ENCODE measurements at regions not wholly inside any gene's neighbourhood (a gene's known extent, or its start where the extent isn't known, plus 50 kb on each side); places are given as distances from the start of the nearest gene placed in this dataset.

DNA sequence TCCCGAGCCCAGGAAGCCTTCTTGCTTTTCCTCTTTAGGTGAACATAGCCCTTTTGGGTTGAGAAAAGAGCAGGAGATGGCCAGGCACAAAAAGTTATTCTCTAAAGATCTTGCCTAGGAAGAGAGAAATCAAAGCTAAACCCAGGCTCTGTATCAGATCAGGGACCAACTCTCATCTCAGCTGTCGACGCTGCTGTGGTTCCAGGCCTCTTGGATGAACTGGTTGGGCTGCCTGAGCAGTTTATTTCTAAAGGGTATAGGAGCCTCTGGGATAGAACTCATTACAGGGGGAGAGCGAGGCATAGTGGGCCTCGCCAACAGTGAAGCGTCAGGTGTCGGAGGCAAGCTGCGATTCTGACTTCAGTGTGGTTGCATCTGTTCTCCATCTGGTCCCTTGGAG, 82.6 kb upstream of the F3 start:
- no peak overlapping the region for H3K4me3 ChIP-seq (ENCODE audit: low read depth, low read length, poor library complexity, severe bottlenecking)
- H3K27me3 ChIP-seq (replicated peaks; ENCODE audit: insufficient read depth, low read depth, low read length, poor library complexity), result no peaks in the 10 kb centered on the region
- BruUV-seq (replicated peaks), result no TSS peak
- ChIA-PET POLR2A (ENCODE audit: low non-redundant PET) (no interaction called here), CTCF (no interaction called here)
- no peaks in the 10 kb centered on the region for H3K4me1 ChIP-seq (ENCODE audit: insufficient read depth, low read length, poor library complexity, severe bottlenecking)
- intact Hi-C loops (cut with micrococcal nuclease; ENCODE audit: unreplicated experiment), result no loop called here
- no peaks in the 10 kb centered on the region for H3K36me3 ChIP-seq (ENCODE audit: insufficient read depth, low read length, poor library complexity, severe bottlenecking)
- DNase-seq (ENCODE audit: low spot score), result no peak
- H3K9me3 ChIP-seq (ENCODE audit: low read depth, low read length, poor library complexity, severe bottlenecking), result no peaks in the 10 kb centered on the region
- TF ChIP-seq, protein P1, sequence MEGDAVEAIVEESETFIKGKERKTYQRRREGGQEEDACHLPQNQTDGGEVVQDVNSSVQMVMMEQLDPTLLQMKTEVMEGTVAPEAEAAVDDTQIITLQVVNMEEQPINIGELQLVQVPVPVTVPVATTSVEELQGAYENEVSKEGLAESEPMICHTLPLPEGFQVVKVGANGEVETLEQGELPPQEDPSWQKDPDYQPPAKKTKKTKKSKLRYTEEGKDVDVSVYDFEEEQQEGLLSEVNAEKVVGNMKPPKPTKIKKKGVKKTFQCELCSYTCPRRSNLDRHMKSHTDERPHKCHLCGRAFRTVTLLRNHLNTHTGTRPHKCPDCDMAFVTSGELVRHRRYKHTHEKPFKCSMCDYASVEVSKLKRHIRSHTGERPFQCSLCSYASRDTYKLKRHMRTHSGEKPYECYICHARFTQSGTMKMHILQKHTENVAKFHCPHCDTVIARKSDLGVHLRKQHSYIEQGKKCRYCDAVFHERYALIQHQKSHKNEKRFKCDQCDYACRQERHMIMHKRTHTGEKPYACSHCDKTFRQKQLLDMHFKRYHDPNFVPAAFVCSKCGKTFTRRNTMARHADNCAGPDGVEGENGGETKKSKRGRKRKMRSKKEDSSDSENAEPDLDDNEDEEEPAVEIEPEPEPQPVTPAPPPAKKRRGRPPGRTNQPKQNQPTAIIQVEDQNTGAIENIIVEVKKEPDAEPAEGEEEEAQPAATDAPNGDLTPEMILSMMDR (conservative IDR thresholded peaks at IDR 0.05; ENCODE audit: low read depth, low read length), result no peak
- no peak for TF ChIP-seq EZH2 (IDR thresholded peaks at IDR 0.05; ENCODE audit: borderline replicate concordance, low read depth, low read length, poor library complexity, severe bottlenecking)
- H3K27ac ChIP-seq (ENCODE audit: low read depth, low read length, poor library complexity, severe bottlenecking), result no peak overlapping the region

DNA sequence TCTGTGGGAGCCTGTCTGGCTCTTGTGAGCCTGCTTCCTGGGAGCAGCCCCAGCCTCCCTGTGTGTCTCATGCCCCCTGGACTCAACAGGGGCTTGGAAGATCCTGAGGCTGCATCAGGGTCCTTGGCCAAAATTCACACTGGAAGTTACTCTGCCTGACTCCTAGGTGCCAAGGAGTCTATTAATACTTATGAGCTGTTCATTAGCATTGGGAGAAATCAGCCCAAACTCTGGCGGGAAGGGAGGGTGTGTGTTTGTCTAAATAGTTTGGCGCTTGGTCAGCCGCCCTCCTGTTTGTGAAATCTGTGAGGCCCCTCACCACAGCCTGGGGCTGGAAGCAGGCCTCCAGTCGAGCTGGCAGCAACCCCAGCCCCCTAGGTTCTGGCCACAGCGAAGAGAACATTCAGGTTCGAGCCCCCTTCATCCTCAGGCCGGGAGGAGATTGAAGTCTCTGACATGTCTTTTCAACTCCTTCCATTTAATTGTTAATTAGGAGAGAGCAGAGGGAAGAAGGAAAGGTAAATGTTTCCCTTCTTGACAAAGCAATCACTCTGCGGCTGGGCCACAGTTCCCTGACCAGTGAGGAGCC, 82.1 kb upstream of the F3 start:
- no peak for DNase-seq (ENCODE audit: low spot score)
- Histone ChIP-seq H3K4me3 (ENCODE audit: low read depth, low read length, poor library complexity, severe bottlenecking) (no peak overlapping the region), H3K9me3 (ENCODE audit: low read depth, low read length, poor library complexity, severe bottlenecking) (no peaks in the 10 kb centered on the region), H3K27me3 (replicated peaks; ENCODE audit: insufficient read depth, low read depth, low read length, poor library complexity) (no peaks in the 10 kb centered on the region), H3K4me1 (ENCODE audit: insufficient read depth, low read length, poor library complexity, severe bottlenecking) (no peaks in the 10 kb centered on the region), H3K36me3 (ENCODE audit: insufficient read depth, low read length, poor library complexity, severe bottlenecking) (no peaks in the 10 kb centered on the region), H3K27ac (ENCODE audit: low read depth, low read length, poor library complexity, severe bottlenecking) (no peak overlapping the region)
- ChIA-PET CTCF (no interaction called here), POLR2A (ENCODE audit: low non-redundant PET) (no interaction called here)
- no TSS peak for BruUV-seq (replicated peaks)
- TF ChIP-seq EZH2 (IDR thresholded peaks at IDR 0.05; ENCODE audit: borderline replicate concordance, low read depth, low read length, poor library complexity, severe bottlenecking), result no peak
- TF ChIP-seq, protein P1 (conservative IDR thresholded peaks at IDR 0.05; ENCODE audit: low read depth, low read length), result no peak
- intact Hi-C loops (cut with micrococcal nuclease; ENCODE audit: unreplicated experiment), result no loop called here

DNA sequence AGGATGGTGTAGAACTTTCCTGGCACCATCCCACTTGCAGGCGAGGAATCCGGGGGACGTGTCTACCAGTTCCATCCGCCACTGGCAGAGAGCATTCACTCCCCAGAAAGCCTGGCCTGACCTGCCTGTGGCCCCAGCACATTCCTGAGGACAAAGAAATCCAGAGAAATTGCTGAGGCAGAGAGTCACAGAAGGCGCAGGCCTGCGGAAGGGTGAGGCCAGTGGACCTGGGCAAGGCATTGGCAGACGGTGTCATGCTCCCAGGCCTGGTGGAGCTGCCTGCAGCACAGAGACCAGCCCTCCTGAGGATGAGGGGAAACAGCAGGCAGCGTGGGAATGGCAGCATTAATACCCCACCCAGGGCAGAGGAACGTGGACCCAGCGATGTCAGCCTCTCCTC, 81.2 kb upstream of the F3 start:
- ChIA-PET CTCF (no interaction called here), POLR2A (ENCODE audit: low non-redundant PET) (no interaction called here)
- H3K4me3 ChIP-seq (ENCODE audit: low read depth, low read length, poor library complexity, severe bottlenecking), result no peak overlapping the region
- intact Hi-C loops (cut with micrococcal nuclease; ENCODE audit: unreplicated experiment), result no loop called here
- no peak for DNase-seq (ENCODE audit: low spot score)
- H3K4me1 ChIP-seq (ENCODE audit: insufficient read depth, low read length, poor library complexity, severe bottlenecking), result no peaks in the 10 kb centered on the region
- no peaks in the 10 kb centered on the region for H3K27me3 ChIP-seq (replicated peaks; ENCODE audit: insufficient read depth, low read depth, low read length, poor library complexity)
- H3K27ac ChIP-seq (ENCODE audit: low read depth, low read length, poor library complexity, severe bottlenecking), result no peak overlapping the region
- no TSS peak for BruUV-seq (replicated peaks)
- no peaks in the 10 kb centered on the region for H3K36me3 ChIP-seq (ENCODE audit: insufficient read depth, low read length, poor library complexity, severe bottlenecking)
- TF ChIP-seq, protein P1 (conservative IDR thresholded peaks at IDR 0.05; ENCODE audit: low read depth, low read length), result no peak
- no peak for TF ChIP-seq EZH2 (IDR thresholded peaks at IDR 0.05; ENCODE audit: borderline replicate concordance, low read depth, low read length, poor library complexity, severe bottlenecking)
- no peaks in the 10 kb centered on the region for H3K9me3 ChIP-seq (ENCODE audit: low read depth, low read length, poor library complexity, severe bottlenecking)

Data from A673 (cell line).